ENCODE measurements at regions not wholly inside any gene's neighbourhood (a gene's known extent, or its start where the extent isn't known, plus 50 kb on each side); places are given as distances from the start of the nearest gene placed in this dataset.

GRCh38 chr6:155994086-155994485 is 538.4 kb upstream of the NOX3 start:
- no peak for DNase-seq (ENCODE audit: low spot score)

DNA sequence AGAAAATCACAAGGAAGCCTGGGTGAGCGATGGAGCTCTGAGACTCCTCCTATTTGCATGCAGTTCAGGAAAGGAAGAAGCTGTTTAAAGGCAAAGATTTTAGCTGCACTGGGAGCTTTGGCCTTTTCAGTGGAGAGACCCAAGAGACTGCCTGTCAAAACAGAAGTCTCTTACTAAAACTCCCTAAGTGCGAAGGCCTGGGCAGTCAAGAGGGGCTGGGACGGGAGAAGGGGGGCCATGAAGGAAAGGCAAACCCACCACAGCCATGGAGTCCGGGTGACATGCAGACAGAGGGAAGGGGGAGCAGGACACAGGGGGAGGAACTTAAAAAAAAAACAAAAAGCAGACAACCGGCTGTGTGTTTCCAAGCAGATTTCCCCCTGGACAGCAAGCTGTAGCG is 537.6 kb upstream of the NOX3 start:
- no peak for DNase-seq (ENCODE audit: low spot score)

- no peak for DNase-seq (ENCODE audit: low spot score)
These were observed 530.1 kb upstream of the NOX3 start for GRCh38 chr6:155985660-155986138.

DNA sequence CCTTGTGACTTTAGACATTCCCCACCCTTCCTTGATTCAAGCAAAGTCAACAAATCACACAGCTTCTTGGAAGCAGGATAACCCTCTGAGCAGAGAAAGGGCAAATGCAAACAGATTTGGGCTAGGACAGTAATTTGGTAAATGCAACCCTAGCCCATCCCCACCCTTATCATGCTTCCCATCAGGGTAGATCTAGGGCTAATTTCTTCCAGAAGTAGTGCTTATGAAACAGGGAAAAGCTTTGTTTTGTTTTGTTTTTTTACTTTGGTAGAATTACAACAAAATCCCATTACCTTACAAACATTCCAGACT is 525.1 kb upstream of the NOX3 start:
- DNase-seq (ENCODE audit: low spot score): no peak

GRCh38 chr6:155980014-155980767 is 524.6 kb upstream of the NOX3 start:
- no peak for DNase-seq (ENCODE audit: low spot score)

DNA sequence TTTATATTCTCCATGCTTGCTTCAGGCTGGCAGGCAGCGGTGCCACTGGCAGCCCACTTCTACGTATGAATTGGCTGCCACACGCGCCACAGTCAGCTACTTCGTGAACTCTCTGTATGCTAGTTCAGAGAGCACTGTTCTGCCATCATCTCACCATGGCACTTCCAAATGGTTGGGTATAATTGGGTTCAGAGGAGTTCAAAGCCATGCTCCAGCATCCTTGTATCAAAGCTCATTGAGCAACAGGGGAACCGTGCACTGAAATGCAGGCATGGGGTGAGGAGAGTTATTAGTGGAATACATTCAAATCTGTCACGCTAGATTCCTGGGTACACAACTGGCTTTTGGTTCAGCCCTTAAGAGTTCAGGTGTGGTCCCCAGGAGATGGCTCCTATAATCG is 519.9 kb upstream of the NOX3 start:
- no peak for DNase-seq (ENCODE audit: low spot score)

GRCh38 chr6:155974811-155975323 is 519.2 kb upstream of the NOX3 start:
- DNase-seq (ENCODE audit: low spot score): no peak

DNA sequence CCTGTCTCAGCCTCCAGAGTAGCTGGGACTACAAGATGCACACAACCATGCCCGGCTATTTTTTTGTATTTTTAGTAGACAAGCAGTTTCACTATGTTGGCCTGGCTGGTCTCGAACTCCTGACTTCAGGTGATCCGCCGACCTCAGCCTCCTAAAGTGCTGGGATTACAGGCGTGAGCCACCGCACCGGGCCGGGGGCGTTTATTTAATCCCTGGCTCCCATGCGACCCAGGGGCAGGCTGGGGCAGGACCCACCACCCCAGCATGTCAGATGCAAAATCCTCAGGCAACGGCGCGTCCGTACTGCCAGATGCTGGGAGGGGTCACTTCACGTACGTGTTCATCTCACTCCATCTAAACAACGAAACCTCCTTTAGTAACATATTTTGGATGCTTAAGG is 518.7 kb upstream of the NOX3 start:
- DNase-seq (ENCODE audit: low spot score): no peak

GRCh38 chr6:155970876-155971708 is 515.5 kb upstream of the NOX3 start:
- no peak for DNase-seq (ENCODE audit: low spot score)

- no peak for DNase-seq (ENCODE audit: low spot score)
These were observed 514.8 kb upstream of the NOX3 start for GRCh38 chr6:155970472-155970871.

DNA sequence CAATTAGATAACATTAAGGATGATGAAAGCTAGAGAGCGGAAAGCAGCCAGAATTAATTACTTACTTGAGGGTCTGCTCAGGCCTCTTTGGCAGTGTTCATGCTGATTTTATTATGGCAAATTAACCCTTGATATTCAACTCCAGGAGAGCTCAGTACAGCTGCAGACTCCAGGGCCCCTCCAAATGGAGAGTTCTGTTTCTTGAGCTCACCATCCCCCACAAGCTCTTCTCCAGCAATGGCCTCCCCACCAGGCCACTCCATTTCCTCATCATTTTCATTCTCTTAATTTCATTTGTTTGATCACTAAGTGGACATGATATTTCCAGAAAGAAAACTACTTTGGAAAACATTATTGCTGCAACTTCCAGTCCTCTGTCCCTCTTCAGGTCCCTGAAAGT is 513.3 kb upstream of the NOX3 start:
- DNase-seq (ENCODE audit: low spot score): no peak

GRCh38 chr6:155967322-155967721 is 511.7 kb upstream of the NOX3 start:
- no peak for DNase-seq (ENCODE audit: low spot score)

DNA sequence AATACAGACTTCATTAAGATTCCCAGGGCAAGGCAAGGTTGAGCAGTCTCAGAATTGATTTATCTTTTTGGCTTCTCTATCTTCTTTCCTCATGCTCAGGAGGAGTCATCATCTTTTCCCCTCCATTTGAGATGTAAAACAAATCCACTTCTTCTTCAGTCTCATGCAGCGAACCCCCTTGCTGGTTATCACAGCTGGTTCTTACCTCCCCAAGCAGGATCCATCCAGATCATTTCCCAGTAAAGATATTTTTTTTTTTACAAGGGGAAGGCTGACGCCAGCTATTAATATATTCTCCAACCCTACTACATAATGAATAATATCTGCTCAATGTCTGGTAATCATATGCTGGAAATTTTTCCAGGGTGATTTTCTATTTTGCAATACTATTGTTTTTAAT is 508.9 kb upstream of the NOX3 start:
- no peak for DNase-seq (ENCODE audit: low spot score)

GRCh38 chr6:155962276-155962675 is 506.6 kb upstream of the NOX3 start:
- no peak for DNase-seq (ENCODE audit: low spot score)

DNA sequence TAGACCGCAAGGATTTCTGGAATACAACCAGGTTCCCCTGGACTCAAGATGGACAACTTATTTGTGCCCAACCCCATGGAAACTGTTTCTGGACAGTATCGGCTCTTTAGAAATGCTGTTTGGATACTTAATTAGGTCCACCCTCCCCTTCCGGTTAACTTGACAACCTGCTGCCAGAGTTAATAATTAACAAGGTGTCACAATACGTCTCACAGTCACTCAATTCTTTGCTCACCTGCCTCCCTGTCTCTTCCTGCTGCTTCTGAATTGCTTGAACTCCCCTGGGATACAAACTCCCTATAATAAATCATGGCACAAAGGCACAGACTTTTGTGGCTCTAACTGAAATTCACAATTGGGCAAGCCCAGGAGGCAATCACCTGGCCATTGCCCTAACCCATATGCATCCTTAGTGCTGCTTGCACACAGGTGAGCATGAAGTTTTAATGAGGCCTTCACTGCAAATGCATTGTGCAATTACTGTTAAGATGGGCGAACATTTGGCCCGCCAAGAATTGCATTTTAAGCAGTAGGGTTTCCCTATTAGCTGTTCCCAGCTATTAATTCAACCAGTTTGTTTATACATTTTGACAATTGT is 504.4 kb upstream of the NOX3 start:
- no peak for DNase-seq (ENCODE audit: low spot score)

GRCh38 chr6:155958550-155958949 is 502.9 kb upstream of the NOX3 start:
- DNase-seq (ENCODE audit: low spot score): no peak

GRCh38 chr6:155955038-155955437 is 499.4 kb upstream of the NOX3 start:
- DNase-seq (ENCODE audit: low spot score): no peak

GRCh38 chr6:155954149-155954548 is 498.5 kb upstream of the NOX3 start:
- DNase-seq (ENCODE audit: low spot score): no peak

DNA sequence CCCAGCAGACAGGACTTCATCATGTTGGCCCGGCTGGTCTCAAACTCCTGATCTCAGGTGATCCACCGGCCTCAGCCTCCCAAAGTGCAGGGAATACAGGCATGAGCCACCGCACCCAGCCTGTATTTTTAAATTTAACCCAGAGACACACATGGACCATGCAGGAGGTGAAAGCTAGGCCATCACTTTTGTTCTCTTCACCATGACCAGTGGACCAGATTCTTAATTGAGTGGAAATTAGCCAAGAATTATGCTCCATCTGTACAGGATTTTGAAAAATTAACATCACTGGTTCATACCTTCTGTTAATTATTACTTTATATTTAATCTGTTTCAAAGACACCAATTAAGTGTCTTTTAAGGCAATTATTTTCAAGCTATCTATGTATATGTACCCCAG is 493.6 kb upstream of the NOX3 start:
- DNase-seq (ENCODE audit: low spot score): no peak

GRCh38 chr6:155946860-155947259 is 491.2 kb upstream of the NOX3 start:
- no peak for DNase-seq (ENCODE audit: low spot score)

DNA sequence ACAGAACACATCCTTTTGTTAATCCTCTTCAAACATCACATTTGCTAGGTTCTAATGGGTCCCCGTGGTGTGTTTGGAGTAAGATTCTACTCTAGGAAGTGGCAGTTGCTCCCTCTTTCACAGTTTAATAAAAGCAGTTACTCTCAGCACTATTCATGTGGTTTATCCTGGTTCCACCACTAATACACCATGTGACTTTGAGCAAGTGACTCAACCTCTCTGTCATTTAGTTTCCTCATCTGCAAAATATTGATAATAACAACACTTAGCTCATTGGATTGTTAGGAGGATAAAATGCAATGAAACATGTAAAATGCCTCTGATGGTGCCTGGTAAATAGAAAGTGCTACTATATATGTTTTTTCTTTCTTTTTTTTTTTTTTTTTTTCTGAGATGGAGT is 488.0 kb upstream of the NOX3 start:
- DNase-seq (ENCODE audit: low spot score): no peak

- no peak for DNase-seq (ENCODE audit: low spot score)
These were observed 483.6 kb upstream of the NOX3 start for GRCh38 chr6:155939253-155939652.

DNA sequence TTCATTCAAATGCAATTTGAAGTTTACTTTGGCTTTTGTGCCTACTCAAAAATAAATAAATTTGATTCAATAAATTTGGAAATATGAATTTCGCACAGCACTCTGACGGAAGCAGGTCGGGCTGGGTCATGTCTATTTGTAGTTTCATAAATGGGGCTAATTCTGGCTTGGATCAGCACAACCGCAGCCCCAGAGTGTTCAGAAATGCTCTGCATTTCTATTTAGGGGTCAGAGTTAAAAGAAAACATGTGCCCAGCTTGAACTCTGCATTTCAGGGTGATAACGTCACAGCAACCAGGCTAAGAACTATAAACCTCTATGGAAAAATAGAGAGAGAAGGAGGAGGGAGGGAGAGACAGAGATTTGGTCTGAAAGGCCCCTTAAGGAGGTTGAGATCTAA is 480.9 kb upstream of the NOX3 start:
- DNase-seq (ENCODE audit: low spot score): no peak
